GM23338 (cell line): ENCODE measurements at regions not wholly inside any gene's neighbourhood (a gene's known extent, or its start where the extent isn't known, plus 50 kb on each side); places are given as distances from the start of the nearest gene placed in this dataset.
A peak's percentile ranks its signal among the peaks of the same experiment; 100 is the strongest.

Source experiments
- ATAC-seq: fragments of 200-7000 bp; cut with Tn5 transposase; 3 replicates; pipeline ENCODE4 v1.9.1; 2020
- DNase-seq: peaks from one replicate; pipeline ENCODE4 v3.0.0-alpha.2; 2015; ENCODE audit warnings: low spot score
- H2AFZ ChIP-seq: fragments of 200-600 bp; sonication (generic); 2 replicates; pipeline ENCODE4 v1.8.0; 2016; ENCODE audit warnings: antibody characterized with exemption, mild to moderate bottlenecking, moderate library complexity
- H3F3A ChIP-seq: fragments of 200-600 bp; sonication (generic); replicated peaks from 2 replicates; pipeline ENCODE4 v1.8.0; 2017; ENCODE audit warnings: antibody characterized with exemption, mixed run types, low read depth
- H3K27ac ChIP-seq: fragments of 200-600 bp; sonication (generic); 2 replicates; pipeline ENCODE4 v1.6.1; 2016; ENCODE audit warnings: low read depth
- H3K27me3 ChIP-seq: fragments of 200-600 bp; sonication (generic); 2 replicates; pipeline ENCODE4 v1.8.0; 2016; ENCODE audit warnings: mild to moderate bottlenecking, mixed run types, moderate library complexity; ENCODE audit not compliant: insufficient read depth
- H3K36me3 ChIP-seq: fragments of 200-600 bp; sonication (generic); 2 replicates; pipeline ENCODE4 v1.8.0; 2016; ENCODE audit warnings: mild to moderate bottlenecking; ENCODE audit not compliant: insufficient read depth
- H3K4me1 ChIP-seq: fragments of 200-600 bp; sonication (generic); 2 replicates; pipeline ENCODE4 v1.8.0; 2016; ENCODE audit warnings: mild to moderate bottlenecking, moderate library complexity; ENCODE audit not compliant: insufficient read depth
- H3K4me2 ChIP-seq: fragments of 200-600 bp; sonication (generic); 2 replicates; pipeline ENCODE4 v1.7.1; 2017; ENCODE audit warnings: mixed run types
- H3K4me3 ChIP-seq: fragments of 200-600 bp; sonication (generic); 2 replicates; pipeline ENCODE4 v1.6.1; 2016; ENCODE audit warnings: mixed run types
- H3K79me2 ChIP-seq: fragments of 200-600 bp; sonication (generic); replicated peaks from 2 replicates; pipeline ENCODE4 v1.8.0; 2017; ENCODE audit warnings: mild to moderate bottlenecking; ENCODE audit not compliant: insufficient read depth
- H3K9me2 ChIP-seq: fragments of 200-600 bp; sonication (generic); 2 replicates; pipeline ENCODE4 v1.8.0; 2017; ENCODE audit not compliant: insufficient read depth
- H4K20me1 ChIP-seq: fragments of 200-600 bp; sonication (generic); replicated peaks from 2 replicates; pipeline ENCODE4 v1.8.0; 2017; ENCODE audit warnings: mild to moderate bottlenecking; ENCODE audit not compliant: insufficient read depth
- H3K27ac Mint-ChIP-seq: 2 replicates; pipeline ENCODE4 v1.8.0; 2020; ENCODE audit warnings: inconsistent platforms, mild to moderate bottlenecking, moderate library complexity, mixed read lengths
- H3K27me3 Mint-ChIP-seq: 3 replicates; pipeline ENCODE4 v1.8.0; 2022; ENCODE audit warnings: low read depth, mild to moderate bottlenecking, moderate library complexity, mixed read lengths, inconsistent platforms; ENCODE audit not compliant: insufficient read depth, poor library complexity
- H3K36me3 Mint-ChIP-seq: 3 replicates; pipeline ENCODE4 v1.8.0; 2021; ENCODE audit warnings: low read depth, mild to moderate bottlenecking, inconsistent platforms, moderate library complexity, mixed read lengths
- H3K4me1 Mint-ChIP-seq: 3 replicates; pipeline ENCODE4 v1.8.0; 2020; ENCODE audit warnings: mild to moderate bottlenecking, inconsistent platforms, mixed read lengths
- H3K4me3 Mint-ChIP-seq: 3 replicates; pipeline ENCODE4 v1.8.0; 2021; ENCODE audit warnings: moderate library complexity, mild to moderate bottlenecking, inconsistent platforms, mixed read lengths
- H3K9me3 Mint-ChIP-seq: 3 replicates; pipeline ENCODE4 v1.8.0; 2020; ENCODE audit warnings: moderate library complexity, mild to moderate bottlenecking, inconsistent platforms, mixed read lengths
- CREB1 ChIP-seq: fragments of 250-450 bp; sonication (Bioruptor Pico); IDR thresholded peaks from 2 replicates; pipeline ENCODE4 v1.5.0; 2020; ENCODE audit warnings: low read depth, mild to moderate bottlenecking, moderate library complexity
- EZH2phosphoT487 ChIP-seq: fragments of 200-600 bp; sonication (generic); IDR thresholded peaks from one replicate; pipeline ENCODE4 v1.8.1; 2018; ENCODE audit warnings: antibody characterized with exemption; ENCODE audit not compliant: unreplicated experiment
- JUNB ChIP-seq: IDR thresholded peaks from one replicate; pipeline ENCODE4 v1.6.1; 2016; ENCODE audit warnings: antibody characterized with exemption; ENCODE audit not compliant: unreplicated experiment
- NANOG ChIP-seq: IDR thresholded peaks from 2 replicates; pipeline ENCODE4 v1.6.1; 2016; ENCODE audit warnings: antibody characterized with exemption, borderline replicate concordance
- POLR2AphosphoS5 ChIP-seq: IDR thresholded peaks from 2 replicates; pipeline ENCODE4 v1.6.1; 2016; ENCODE audit warnings: antibody characterized with exemption, low read depth
- STAT1 ChIP-seq: IDR thresholded peaks from one replicate; pipeline ENCODE4 v1.6.1; 2016; ENCODE audit warnings: antibody characterized with exemption; ENCODE audit not compliant: unreplicated experiment
- TF ChIP-seq, protein P1 (sequence below): fragments of 250-450 bp; sonication (Bioruptor Pico); IDR thresholded peaks from 2 replicates; pipeline ENCODE4 v1.5.0; 2020; ENCODE audit warnings: mild to moderate bottlenecking, moderate library complexity
- TF ChIP-seq, protein P2 (sequence below): IDR thresholded peaks from 2 replicates; pipeline ENCODE4 v1.6.1; 2016; ENCODE audit warnings: antibody characterized with exemption
- TF ChIP-seq, protein P3 (sequence below): IDR thresholded peaks from one replicate; pipeline ENCODE4 v1.6.1; 2018; ENCODE audit warnings: antibody characterized with exemption; ENCODE audit not compliant: unreplicated experiment

DNA sequence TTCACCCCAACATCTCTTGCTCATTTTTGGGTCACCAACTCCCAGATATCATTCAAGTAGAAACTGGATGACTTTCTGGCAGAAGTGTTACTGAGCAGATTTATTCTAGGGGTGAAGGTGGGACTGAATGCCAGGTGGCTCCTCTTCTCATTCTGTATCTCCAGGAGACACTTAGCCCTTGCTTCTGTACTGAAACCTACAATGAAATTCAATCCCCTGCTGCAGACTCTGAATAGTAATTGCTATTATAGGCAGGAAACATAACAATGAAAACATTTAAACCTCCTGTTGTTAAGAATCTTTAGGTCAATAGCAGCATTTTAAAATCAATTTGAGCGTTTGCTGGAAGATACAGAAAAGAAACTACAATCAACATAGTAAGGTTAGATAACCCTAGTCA lies 879.4 kb upstream of the TENM4 start (continued):
- TF ChIP-seq, protein P1, sequence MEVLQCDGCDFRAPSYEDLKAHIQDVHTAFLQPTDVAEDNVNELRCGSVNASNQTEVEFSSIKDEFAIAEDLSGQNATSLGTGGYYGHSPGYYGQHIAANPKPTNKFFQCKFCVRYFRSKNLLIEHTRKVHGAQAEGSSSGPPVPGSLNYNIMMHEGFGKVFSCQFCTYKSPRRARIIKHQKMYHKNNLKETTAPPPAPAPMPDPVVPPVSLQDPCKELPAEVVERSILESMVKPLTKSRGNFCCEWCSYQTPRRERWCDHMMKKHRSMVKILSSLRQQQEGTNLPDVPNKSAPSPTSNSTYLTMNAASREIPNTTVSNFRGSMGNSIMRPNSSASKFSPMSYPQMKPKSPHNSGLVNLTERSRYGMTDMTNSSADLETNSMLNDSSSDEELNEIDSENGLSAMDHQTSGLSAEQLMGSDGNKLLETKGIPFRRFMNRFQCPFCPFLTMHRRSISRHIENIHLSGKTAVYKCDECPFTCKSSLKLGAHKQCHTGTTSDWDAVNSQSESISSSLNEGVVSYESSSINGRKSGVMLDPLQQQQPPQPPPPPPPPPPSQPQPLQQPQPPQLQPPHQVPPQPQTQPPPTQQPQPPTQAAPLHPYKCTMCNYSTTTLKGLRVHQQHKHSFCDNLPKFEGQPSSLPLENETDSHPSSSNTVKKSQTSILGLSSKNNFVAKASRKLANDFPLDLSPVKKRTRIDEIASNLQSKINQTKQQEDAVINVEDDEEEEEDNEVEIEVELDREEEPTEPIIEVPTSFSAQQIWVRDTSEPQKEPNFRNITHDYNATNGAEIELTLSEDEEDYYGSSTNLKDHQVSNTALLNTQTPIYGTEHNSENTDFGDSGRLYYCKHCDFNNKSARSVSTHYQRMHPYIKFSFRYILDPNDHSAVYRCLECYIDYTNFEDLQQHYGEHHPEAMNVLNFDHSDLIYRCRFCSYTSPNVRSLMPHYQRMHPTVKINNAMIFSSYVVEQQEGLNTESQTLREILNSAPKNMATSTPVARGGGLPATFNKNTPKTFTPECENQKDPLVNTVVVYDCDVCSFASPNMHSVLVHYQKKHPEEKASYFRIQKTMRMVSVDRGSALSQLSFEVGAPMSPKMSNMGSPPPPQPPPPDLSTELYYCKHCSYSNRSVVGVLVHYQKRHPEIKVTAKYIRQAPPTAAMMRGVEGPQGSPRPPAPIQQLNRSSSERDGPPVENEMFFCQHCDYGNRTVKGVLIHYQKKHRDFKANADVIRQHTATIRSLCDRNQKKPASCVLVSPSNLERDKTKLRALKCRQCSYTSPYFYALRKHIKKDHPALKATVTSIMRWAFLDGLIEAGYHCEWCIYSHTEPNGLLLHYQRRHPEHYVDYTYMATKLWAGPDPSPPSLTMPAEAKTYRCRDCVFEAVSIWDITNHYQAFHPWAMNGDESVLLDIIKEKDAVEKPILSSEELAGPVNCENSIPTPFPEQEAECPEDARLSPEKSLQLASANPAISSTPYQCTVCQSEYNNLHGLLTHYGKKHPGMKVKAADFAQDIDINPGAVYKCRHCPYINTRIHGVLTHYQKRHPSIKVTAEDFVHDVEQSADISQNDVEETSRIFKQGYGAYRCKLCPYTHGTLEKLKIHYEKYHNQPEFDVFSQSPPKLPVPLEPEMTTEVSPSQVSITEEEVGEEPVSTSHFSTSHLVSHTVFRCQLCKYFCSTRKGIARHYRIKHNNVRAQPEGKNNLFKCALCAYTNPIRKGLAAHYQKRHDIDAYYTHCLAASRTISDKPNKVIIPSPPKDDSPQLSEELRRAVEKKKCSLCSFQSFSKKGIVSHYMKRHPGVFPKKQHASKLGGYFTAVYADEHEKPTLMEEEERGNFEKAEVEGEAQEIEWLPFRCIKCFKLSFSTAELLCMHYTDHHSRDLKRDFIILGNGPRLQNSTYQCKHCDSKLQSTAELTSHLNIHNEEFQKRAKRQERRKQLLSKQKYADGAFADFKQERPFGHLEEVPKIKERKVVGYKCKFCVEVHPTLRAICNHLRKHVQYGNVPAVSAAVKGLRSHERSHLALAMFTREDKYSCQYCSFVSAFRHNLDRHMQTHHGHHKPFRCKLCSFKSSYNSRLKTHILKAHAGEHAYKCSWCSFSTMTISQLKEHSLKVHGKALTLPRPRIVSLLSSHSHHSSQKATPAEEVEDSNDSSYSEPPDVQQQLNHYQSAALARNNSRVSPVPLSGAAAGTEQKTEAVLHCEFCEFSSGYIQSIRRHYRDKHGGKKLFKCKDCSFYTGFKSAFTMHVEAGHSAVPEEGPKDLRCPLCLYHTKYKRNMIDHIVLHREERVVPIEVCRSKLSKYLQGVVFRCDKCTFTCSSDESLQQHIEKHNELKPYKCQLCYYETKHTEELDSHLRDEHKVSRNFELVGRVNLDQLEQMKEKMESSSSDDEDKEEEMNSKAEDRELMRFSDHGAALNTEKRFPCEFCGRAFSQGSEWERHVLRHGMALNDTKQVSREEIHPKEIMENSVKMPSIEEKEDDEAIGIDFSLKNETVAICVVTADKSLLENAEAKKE = peak; percentile 95

DNA sequence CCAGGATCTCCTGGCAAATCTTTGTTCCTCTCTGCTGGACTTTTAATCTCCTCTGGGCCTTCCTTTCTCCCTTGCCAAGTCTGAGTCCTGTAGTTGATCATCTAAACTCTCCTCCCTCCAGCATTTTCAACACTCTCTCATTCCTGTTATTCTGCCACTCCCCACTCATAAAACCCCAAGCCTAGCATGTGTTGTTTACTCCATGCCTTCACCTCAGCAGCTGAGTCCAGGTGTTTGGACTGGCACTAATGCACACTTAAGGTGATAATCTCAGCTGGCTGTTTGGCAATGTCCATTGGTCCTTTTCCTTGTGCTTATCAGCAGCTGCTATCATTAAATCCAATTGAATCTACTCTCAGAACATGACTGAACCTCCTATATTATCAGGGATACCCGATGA lies 876.8 kb upstream of the TENM4 start:
- DNase-seq (no peak), ATAC-seq (no peak)
- H3K36me3 ChIP-seq = no peaks in the 10 kb centered on the region; the same call in 1 of the 2 replicates
- no peak overlapping the region for H3K4me3 ChIP-seq
- peaks cover 19% of the 10 kb centered on the region for H3K4me1 Mint-ChIP-seq
- no peak overlapping the region for H3K4me2 ChIP-seq
- H3K27me3 ChIP-seq = peaks cover 6% of the 10 kb centered on the region; the same call in 1 of the 2 replicates
- no peaks in the 10 kb centered on the region for H3F3A ChIP-seq
- 0 out of 2 replicates have a peak, but pooled peaks cover 5% of the 10 kb centered on the region for H3K9me2 ChIP-seq
- H3K36me3 Mint-ChIP-seq = peaks cover 15% of the 10 kb centered on the region
- no peaks in the 10 kb centered on the region for H4K20me1 ChIP-seq
- no peak overlapping the region for H3K27ac Mint-ChIP-seq
- H3K4me1 ChIP-seq = peaks cover 11% of the 10 kb centered on the region
- H2AFZ ChIP-seq = no peak overlapping the region
- peaks cover 13% of the 10 kb centered on the region for H3K9me3 Mint-ChIP-seq
- H3K27me3 Mint-ChIP-seq = peaks cover 6% of the 10 kb centered on the region
- no peak overlapping the region for H3K27ac ChIP-seq
- H3K4me3 Mint-ChIP-seq = no peak overlapping the region
- H3K79me2 ChIP-seq = no peaks in the 10 kb centered on the region
- TF ChIP-seq NANOG = no peak
- TF ChIP-seq POLR2AphosphoS5 = no peak
- no peak for TF ChIP-seq STAT1
- TF ChIP-seq EZH2phosphoT487 = no peak
- TF ChIP-seq, protein P2, sequence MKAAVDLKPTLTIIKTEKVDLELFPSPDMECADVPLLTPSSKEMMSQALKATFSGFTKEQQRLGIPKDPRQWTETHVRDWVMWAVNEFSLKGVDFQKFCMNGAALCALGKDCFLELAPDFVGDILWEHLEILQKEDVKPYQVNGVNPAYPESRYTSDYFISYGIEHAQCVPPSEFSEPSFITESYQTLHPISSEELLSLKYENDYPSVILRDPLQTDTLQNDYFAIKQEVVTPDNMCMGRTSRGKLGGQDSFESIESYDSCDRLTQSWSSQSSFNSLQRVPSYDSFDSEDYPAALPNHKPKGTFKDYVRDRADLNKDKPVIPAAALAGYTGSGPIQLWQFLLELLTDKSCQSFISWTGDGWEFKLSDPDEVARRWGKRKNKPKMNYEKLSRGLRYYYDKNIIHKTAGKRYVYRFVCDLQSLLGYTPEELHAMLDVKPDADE = no peak
- TF ChIP-seq JUNB = no peak
- no peak for TF ChIP-seq CREB1 (CRISPR knock-in tag)
- TF ChIP-seq, protein P3, sequence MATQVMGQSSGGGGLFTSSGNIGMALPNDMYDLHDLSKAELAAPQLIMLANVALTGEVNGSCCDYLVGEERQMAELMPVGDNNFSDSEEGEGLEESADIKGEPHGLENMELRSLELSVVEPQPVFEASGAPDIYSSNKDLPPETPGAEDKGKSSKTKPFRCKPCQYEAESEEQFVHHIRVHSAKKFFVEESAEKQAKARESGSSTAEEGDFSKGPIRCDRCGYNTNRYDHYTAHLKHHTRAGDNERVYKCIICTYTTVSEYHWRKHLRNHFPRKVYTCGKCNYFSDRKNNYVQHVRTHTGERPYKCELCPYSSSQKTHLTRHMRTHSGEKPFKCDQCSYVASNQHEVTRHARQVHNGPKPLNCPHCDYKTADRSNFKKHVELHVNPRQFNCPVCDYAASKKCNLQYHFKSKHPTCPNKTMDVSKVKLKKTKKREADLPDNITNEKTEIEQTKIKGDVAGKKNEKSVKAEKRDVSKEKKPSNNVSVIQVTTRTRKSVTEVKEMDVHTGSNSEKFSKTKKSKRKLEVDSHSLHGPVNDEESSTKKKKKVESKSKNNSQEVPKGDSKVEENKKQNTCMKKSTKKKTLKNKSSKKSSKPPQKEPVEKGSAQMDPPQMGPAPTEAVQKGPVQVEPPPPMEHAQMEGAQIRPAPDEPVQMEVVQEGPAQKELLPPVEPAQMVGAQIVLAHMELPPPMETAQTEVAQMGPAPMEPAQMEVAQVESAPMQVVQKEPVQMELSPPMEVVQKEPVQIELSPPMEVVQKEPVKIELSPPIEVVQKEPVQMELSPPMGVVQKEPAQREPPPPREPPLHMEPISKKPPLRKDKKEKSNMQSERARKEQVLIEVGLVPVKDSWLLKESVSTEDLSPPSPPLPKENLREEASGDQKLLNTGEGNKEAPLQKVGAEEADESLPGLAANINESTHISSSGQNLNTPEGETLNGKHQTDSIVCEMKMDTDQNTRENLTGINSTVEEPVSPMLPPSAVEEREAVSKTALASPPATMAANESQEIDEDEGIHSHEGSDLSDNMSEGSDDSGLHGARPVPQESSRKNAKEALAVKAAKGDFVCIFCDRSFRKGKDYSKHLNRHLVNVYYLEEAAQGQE = no peak
